A549 (cell line): ENCODE measurements at regions not wholly inside any gene's neighbourhood (a gene's known extent, or its start where the extent isn't known, plus 50 kb on each side); places are given as distances from the start of the nearest gene placed in this dataset.
"Not testable (repeated sequence)": the region's sequence is repeated elsewhere in the genome, so short reads cannot be mapped to it uniquely, and the experiment has no call there.

Experiments
- ATAC-seq, 2 experiments: fragments of 200-7000 bp in 1 of 2; fragments of >200 bp in 1 of 2; cut with Nextera tagmentation in 1 of 2; cut with Tn5 transposase in 1 of 2; 3 replicates each; pipeline versions ENCODE4 v1.8.0 to v1.9.1; 2018 to 2020; ENCODE audit warnings: mild to moderate bottlenecking in 1 of 2, moderate library complexity in 1 of 2
- CTCF ChIA-PET: fragments of 300-600 bp; sonication (Branson Sonifier 250); formaldehyde crosslinking; extraction: SDS; loops from one replicate; lab custom pipeline; 2021; ENCODE audit warnings: antibody characterized with exemption, inconsistent platforms; lab: Yijun Ruan, JAX
- POLR2A ChIA-PET: fragments of 350-600 bp; formaldehyde crosslinking; extraction: SDS; loops from one replicate; lab custom pipeline; 2021; ENCODE audit warnings: antibody characterized with exemption, inconsistent platforms; lab: Yijun Ruan, JAX
- DNase-seq, 2 experiments: peaks; one replicate each; pipeline versions ENCODE4 v3.0.0 to v3.0.0-alpha.2; 2011 to 2016; ENCODE audit warnings: low read depth in 1 of 2, low spot score in 1 of 2
- FAIRE-seq: peaks from 2 replicates; lab custom pipeline; 2011; peaks lifted over from hg19 to GRCh38; lab: Jason Lieb, UNC
- H3K27ac ChIP-seq, 2 experiments: fragments of >200 bp; sonication (Bioruptor Twin); formaldehyde crosslinking; 3 replicates each; pipeline ENCODE4 v1.5.1; 2016 to 2017
- H3K4me1 ChIP-seq: fragments of >200 bp; sonication (Bioruptor Twin); formaldehyde crosslinking; 3 replicates; pipeline ENCODE4 v1.6.1; 2016
- H3K4me2 ChIP-seq: fragments of >200 bp; sonication (Bioruptor Twin); formaldehyde crosslinking; 3 replicates; pipeline ENCODE4 v1.6.1; 2016
- H3K4me3 ChIP-seq: fragments of >200 bp; sonication (Bioruptor Twin); formaldehyde crosslinking; 3 replicates; pipeline ENCODE4 v1.5.1; 2016
- H3K9me3 ChIP-seq: fragments of >200 bp; sonication (Bioruptor Twin); formaldehyde crosslinking; 3 replicates; pipeline ENCODE4 v1.6.1; 2016
- BHLHE40 ChIP-seq: IDR thresholded peaks from 2 replicates; pipeline ENCODE4 v1.6.1; 2012; ENCODE audit warnings: low read depth, low read length, inconsistent platforms
- CHD2 ChIP-seq: fragments of 150-350 bp; IDR thresholded peaks from 2 replicates; pipeline ENCODE4 v1.6.1; 2014; ENCODE audit warnings: low read length; ENCODE audit not compliant: partially characterized antibody
- E2F6 ChIP-seq: IDR thresholded peaks from 2 replicates; pipeline ENCODE4 v1.6.1; 2012; ENCODE audit warnings: low read depth, borderline replicate concordance
- EHF ChIP-seq: fragments of 250-450 bp; sonication (Bioruptor Pico); IDR thresholded peaks from 2 replicates; pipeline ENCODE4 v1.5.0; 2020; ENCODE audit warnings: mild to moderate bottlenecking
- HDAC2 ChIP-seq: fragments of 200-600 bp; sonication (generic); IDR thresholded peaks from 2 replicates; pipeline ENCODE4 v1.6.1; 2016
- HEYL ChIP-seq: fragments of 250-450 bp; sonication (Bioruptor Pico); IDR thresholded peaks from 2 replicates; pipeline ENCODE4 v1.8.0; 2021; ENCODE audit warnings: mild to moderate bottlenecking, moderate library complexity
- MAZ ChIP-seq: fragments of 150-350 bp; IDR thresholded peaks from 2 replicates; pipeline ENCODE4 v1.6.1; 2014; ENCODE audit warnings: antibody characterized with exemption, low read depth, low read length, borderline replicate concordance
- NFE2L2 ChIP-seq: fragments of 150-350 bp; conservative IDR thresholded peaks from 2 replicates; pipeline ENCODE4 v1.6.1; 2014; ENCODE audit warnings: low read length
- RCOR1 ChIP-seq: fragments of 150-350 bp; IDR thresholded peaks from 2 replicates; pipeline ENCODE4 v1.6.1; 2014; ENCODE audit warnings: antibody characterized with exemption, low read length, low read depth
- SREBF2 ChIP-seq: fragments of 450-650 bp; IDR thresholded peaks from 2 replicates; pipeline ENCODE4 v1.6.1; 2014; ENCODE audit warnings: mild to moderate bottlenecking, moderate library complexity
- WGBS: methylation state at CpG from one replicate; pipeline ENCODE4 v1.1.6; 2017; ENCODE audit errors: missing lambda C conversion rate; 5-methylcytosine and 5-hydroxymethylcytosine counted together
- TF ChIP-seq, protein P1 (sequence below): fragments of 450-650 bp; IDR thresholded peaks from 2 replicates; pipeline ENCODE4 v1.6.1; 2014; ENCODE audit warnings: antibody characterized with exemption
- TF ChIP-seq, protein P2 (sequence below): IDR thresholded peaks from 2 replicates; pipeline ENCODE4 v1.6.1; 2012

- ChIA-PET POLR2A (no interaction called here), CTCF (interaction anchor here (1.3 kb wide), 1 partner anchor 19 kb away, joined by 3 read pairs; no protein-coding TSS in a partner anchor)
Observed at GRCh38 chr2:132282911-132283310, 121.2 kb upstream of the ANKRD30BL start.

DNA sequence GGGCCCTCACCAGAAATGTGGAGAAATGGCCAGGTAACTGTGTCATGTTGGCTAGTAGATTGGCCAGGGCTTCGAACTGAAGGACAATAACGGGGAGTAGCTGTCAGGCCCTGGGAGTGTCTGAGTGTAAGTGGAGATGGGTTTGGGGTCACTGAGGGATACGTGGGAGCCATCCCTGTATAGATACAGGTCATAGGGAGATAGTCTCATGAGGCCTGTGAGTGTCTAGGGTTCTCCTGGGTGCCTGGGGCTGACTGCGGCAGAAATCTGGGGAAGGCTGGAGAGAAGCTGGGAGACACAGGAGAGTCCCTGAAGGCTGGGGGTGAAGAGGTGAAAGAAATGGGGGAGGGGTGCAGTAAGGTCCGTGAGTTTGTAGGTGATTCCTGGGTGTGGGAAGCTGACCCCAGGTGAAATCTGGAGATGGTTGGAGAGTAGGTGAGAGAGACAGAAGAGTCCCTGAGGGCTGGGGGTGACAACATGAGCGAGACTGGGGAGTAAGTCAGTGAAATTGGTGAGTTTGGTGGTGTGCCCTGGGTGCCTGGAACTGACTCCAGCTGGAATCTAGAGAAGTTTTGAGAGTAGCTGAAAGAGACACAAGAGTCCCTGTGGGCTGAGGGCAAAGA is 124.6 kb upstream of the ANKRD30BL start:
- H3K4me2 ChIP-seq, H3K4me1 ChIP-seq, H3K4me3 ChIP-seq, H3K9me3 ChIP-seq, FAIRE-seq, POLR2A ChIA-PET, CTCF ChIA-PET, DNase-seq, H3K27ac ChIP-seq: not testable (repeated sequence)
- peak in 1 of 2 experiments; percentile 96; a peak in 3 of 6 replicates for ATAC-seq
- WGBS: 37% methylated on average over 6 of the region's 6 CpGs

More at GRCh38 chr2:132282911-132283310, 121.2 kb upstream of the ANKRD30BL start:
- WGBS: 85% methylated on average over 9 of the region's 9 CpGs
- ATAC-seq (no peak), DNase-seq (no peak), FAIRE-seq (no peak)
- Histone ChIP-seq H3K27ac (no peak overlapping the region), H3K9me3 (0 out of 3 replicates have a peak, but pooled peaks cover 5% of the 10 kb centered on the region), H3K4me2 (no peak overlapping the region), H3K4me3 (no peak overlapping the region), H3K4me1 (no peaks in the 10 kb centered on the region)
- no peak for TF ChIP-seq HDAC2
- TF ChIP-seq NFE2L2: no peak
- TF ChIP-seq, protein P1, sequence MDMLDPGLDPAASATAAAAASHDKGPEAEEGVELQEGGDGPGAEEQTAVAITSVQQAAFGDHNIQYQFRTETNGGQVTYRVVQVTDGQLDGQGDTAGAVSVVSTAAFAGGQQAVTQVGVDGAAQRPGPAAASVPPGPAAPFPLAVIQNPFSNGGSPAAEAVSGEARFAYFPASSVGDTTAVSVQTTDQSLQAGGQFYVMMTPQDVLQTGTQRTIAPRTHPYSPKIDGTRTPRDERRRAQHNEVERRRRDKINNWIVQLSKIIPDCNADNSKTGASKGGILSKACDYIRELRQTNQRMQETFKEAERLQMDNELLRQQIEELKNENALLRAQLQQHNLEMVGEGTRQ: no peak
- TF ChIP-seq EHF: no peak
- TF ChIP-seq E2F6: no peak
- TF ChIP-seq SREBF2: no peak
- TF ChIP-seq BHLHE40: no peak
- no peak for TF ChIP-seq HEYL
- TF ChIP-seq CHD2: no peak
- no peak for TF ChIP-seq MAZ
- no peak for TF ChIP-seq RCOR1
- TF ChIP-seq, protein P2, sequence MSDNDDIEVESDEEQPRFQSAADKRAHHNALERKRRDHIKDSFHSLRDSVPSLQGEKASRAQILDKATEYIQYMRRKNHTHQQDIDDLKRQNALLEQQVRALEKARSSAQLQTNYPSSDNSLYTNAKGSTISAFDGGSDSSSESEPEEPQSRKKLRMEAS: no peak

GRCh38 chr2:132287910-132288309 is 126.2 kb upstream of the ANKRD30BL start:
- FAIRE-seq, POLR2A ChIA-PET, H3K4me3 ChIP-seq, H3K27ac ChIP-seq, H3K4me1 ChIP-seq, H3K4me2 ChIP-seq, CTCF ChIA-PET, H3K9me3 ChIP-seq, DNase-seq: not testable (repeated sequence)
- 0 out of 6 replicates have a peak, but pooled peaks of 1 of the 2 experiments have one; percentile 58 for ATAC-seq
- WGBS: 25% methylated on average over 8 of the region's 8 CpGs

DNA sequence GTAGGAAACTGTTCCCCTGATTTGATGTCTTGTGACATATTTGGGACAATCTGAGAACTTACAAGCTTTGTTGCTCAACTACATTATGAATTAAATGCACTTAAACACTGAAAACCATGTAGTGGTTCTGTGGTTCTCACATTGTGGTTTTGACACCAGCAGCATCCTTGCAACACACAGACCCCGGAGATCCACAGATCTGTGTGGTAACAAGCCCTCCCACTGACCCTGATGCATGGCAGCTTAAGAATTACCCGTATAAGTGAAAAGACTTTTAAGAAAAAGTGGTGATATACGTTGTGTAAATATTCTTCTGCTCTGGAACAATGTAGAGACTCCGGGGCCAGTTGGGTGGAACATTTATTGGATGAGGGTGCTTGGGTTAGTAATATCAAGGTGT is 127.4 kb upstream of the ANKRD30BL start:
- ATAC-seq, H3K4me2 ChIP-seq, POLR2A ChIA-PET, H3K4me3 ChIP-seq, DNase-seq, H3K9me3 ChIP-seq, H3K4me1 ChIP-seq, H3K27ac ChIP-seq, FAIRE-seq: not testable (repeated sequence)
- CTCF ChIA-PET: interaction anchor here (0.6 kb wide), 1 partner anchor 478 kb away, joined by 3 read pairs; no protein-coding TSS in a partner anchor
- WGBS: 38% methylated on average over 4 of the region's 4 CpGs

GRCh38 chr2:132289812-132290211 is 126.8 kb upstream of the GPR39 start:
- H3K9me3 ChIP-seq, FAIRE-seq, H3K4me3 ChIP-seq, H3K27ac ChIP-seq, POLR2A ChIA-PET, H3K4me1 ChIP-seq, H3K4me2 ChIP-seq, ATAC-seq, DNase-seq: not testable (repeated sequence)
- 66% methylated on average over 6 of the region's 6 CpGs for WGBS
- CTCF ChIA-PET: interaction anchor here (0.6 kb wide), 1 partner anchor 478 kb away, joined by 3 read pairs; no protein-coding TSS in a partner anchor

GRCh38 chr2:132300592-132301378 is 115.8 kb upstream of the GPR39 start:
- Histone ChIP-seq H3K4me3 (peak overlapping the region; percentile 22; the same call in 1 of the 3 replicates), H3K27ac (peak overlapping the region in 1 of 2 experiments; percentile 38; a peak in 1 of 6 replicates), H3K4me2 (peak overlapping the region; percentile 73)
- FAIRE-seq, DNase-seq, H3K9me3 ChIP-seq, ATAC-seq, POLR2A ChIA-PET, CTCF ChIA-PET, H3K4me1 ChIP-seq: not testable (repeated sequence)
- 3% methylated on average over 2 of the region's 2 CpGs for WGBS
